HepG2 (cell line): ENCODE measurements at regions not wholly inside any gene's neighbourhood (a gene's known extent, or its start where the extent isn't known, plus 50 kb on each side); places are given as distances from the start of the nearest gene placed in this dataset.

Experiments used
- ATAC-seq: fragments of 200-7000 bp; cut with Tn5 transposase; 3 replicates; pipeline ENCODE4 v1.9.1; 2020; ENCODE audit warnings: mild to moderate bottlenecking, moderate library complexity
- BruUV-seq: library from RNA; stranded (reverse); fragments of 400-500 nt; replicated peaks from 2 replicates; lab custom pipeline; 2021; lab: Mats Ljungman, UMichigan
- CTCF ChIA-PET: fragments of 300-600 bp; formaldehyde crosslinking; extraction: SDS; loops from one replicate; lab custom pipeline; 2021; ENCODE audit warnings: low total read pairs, inconsistent platforms, low intra/inter-chr PET ratio; lab: Yijun Ruan, JAX
- POLR2A ChIA-PET: fragments of 350-600 bp; sonication (Branson Sonifier 250); formaldehyde crosslinking; loops from one replicate; lab custom pipeline; 2020; ENCODE audit warnings: antibody characterized with exemption, inconsistent platforms; lab: Yijun Ruan, JAX
- DNase-seq: peaks from one replicate; pipeline ENCODE4 v3.0.0-alpha.2; 2015; ENCODE audit warnings: low spot score
- FAIRE-seq: peaks from 3 replicates; lab custom pipeline; 2011; peaks lifted over from hg19 to GRCh38; lab: Jason Lieb, UNC
- H2AFZ ChIP-seq: one replicate; pipeline ENCODE4 v1.6.1; 2011; ENCODE audit warnings: low read length, inconsistent platforms
- H3K27ac ChIP-seq: fragments of 300-600 bp; 3 replicates; pipeline ENCODE4 v1.8.0; 2011; ENCODE audit warnings: mixed run types, mild to moderate bottlenecking, mixed read lengths, low read length, inconsistent platforms; ENCODE audit not compliant: insufficient read depth; ENCODE audit errors: extremely low read length
- H3K27me3 ChIP-seq, 2 experiments: fragments of 200-600 bp in 1 of 2; 2 replicates in 1 of 2; 3 replicates in 1 of 2; pipeline versions ENCODE4 v1.6.0 to v1.8.0; 2011; ENCODE audit warnings: low read length in 2 of 2, mild to moderate bottlenecking in 2 of 2, moderate library complexity in 2 of 2, inconsistent platforms in 1 of 2; ENCODE audit not compliant: insufficient read depth in 2 of 2, control insufficient read depth in 1 of 2
- H3K36me3 ChIP-seq, 2 experiments: fragments of 200-600 bp in 1 of 2; replicated peaks in 1 of 2; 2 replicates in 1 of 2; 3 replicates in 1 of 2; pipeline versions ENCODE4 v1.5.1 to v1.8.0; 2011; ENCODE audit warnings: low read length in 2 of 2, inconsistent platforms in 1 of 2; ENCODE audit not compliant: insufficient read depth in 2 of 2, control insufficient read depth in 1 of 2
- H3K4me1 ChIP-seq: 2 replicates; pipeline ENCODE4 v1.5.1; 2012; ENCODE audit warnings: low read length, inconsistent platforms; ENCODE audit not compliant: insufficient read depth
- H3K4me2 ChIP-seq: 2 replicates; pipeline ENCODE4 v1.6.0; 2011; ENCODE audit warnings: low read depth, low read length, inconsistent platforms
- H3K4me3 ChIP-seq, 3 experiments: fragments of 200-600 bp in 1 of 3; sonication (generic), shearing (Covaris generic) in 1 of 3; replicated peaks in 1 of 3; 2 replicates each; pipeline ENCODE4 v1.5.1; 2011 to 2016; ENCODE audit warnings: low read length in 3 of 3, inconsistent platforms in 2 of 3, low read depth in 2 of 3, mild to moderate bottlenecking in 2 of 3, control low read depth in 1 of 3, mixed read lengths in 1 of 3; ENCODE audit not compliant: insufficient read depth in 1 of 3
- H3K79me2 ChIP-seq: one replicate; pipeline ENCODE4 v1.6.1; 2011; ENCODE audit warnings: low read length, inconsistent platforms; ENCODE audit not compliant: insufficient read depth
- H3K9ac ChIP-seq: 2 replicates; pipeline ENCODE4 v1.6.0; 2011; ENCODE audit warnings: mild to moderate bottlenecking, low read depth, low read length, inconsistent platforms; ENCODE audit not compliant: insufficient read depth
- H3K9me3 ChIP-seq: 2 replicates; pipeline ENCODE4 v1.5.1; 2012; ENCODE audit warnings: mild to moderate bottlenecking, low read length
- H4K20me1 ChIP-seq: 2 replicates; pipeline ENCODE4 v1.6.0; 2011; ENCODE audit warnings: inconsistent platforms, mild to moderate bottlenecking, low read length, moderate library complexity; ENCODE audit not compliant: insufficient read depth
- ARHGAP35 ChIP-seq: sonication (generic); formaldehyde crosslinking; IDR thresholded peaks from 2 replicates; pipeline ENCODE4 v1.9.0; 2022; ENCODE audit warnings: mild to moderate bottlenecking, inconsistent platforms, moderate library complexity, missing genetic modification reagents, borderline replicate concordance
- ARNT2 ChIP-seq: sonication (generic); formaldehyde crosslinking; IDR thresholded peaks from 2 replicates; pipeline ENCODE4 v1.8.0; 2022; ENCODE audit warnings: mild to moderate bottlenecking, low read depth, missing genetic modification reagents, moderate library complexity
- DNMT1 ChIP-seq: sonication (generic); formaldehyde crosslinking; IDR thresholded peaks from 2 replicates; pipeline ENCODE4 v1.5.1; 2020; ENCODE audit warnings: mild to moderate bottlenecking, missing genetic modification reagents
- HNF4G ChIP-seq, 2 experiments: sonication (generic) in 1 of 2; formaldehyde crosslinking in 1 of 2; IDR thresholded peaks; 2 replicates each; pipeline versions ENCODE4 v1.4.0 to v1.6.1; 2011 to 2020; ENCODE audit warnings: borderline replicate concordance in 2 of 2, low read depth in 2 of 2, mild to moderate bottlenecking in 2 of 2, low read length in 1 of 2, missing genetic modification reagents in 1 of 2, moderate library complexity in 1 of 2
- IKZF5 ChIP-seq: IDR thresholded peaks from 2 replicates; pipeline ENCODE4 v1.6.1; 2018; ENCODE audit warnings: missing genetic modification reagents, mild to moderate bottlenecking, missing compliant biosample characterization
- ISX ChIP-seq: sonication (generic); formaldehyde crosslinking; conservative IDR thresholded peaks from 2 replicates; pipeline ENCODE4 v1.5.0; 2020; ENCODE audit warnings: missing genetic modification reagents
- KLF16 ChIP-seq, 2 experiments: sonication (generic) in 1 of 2; formaldehyde crosslinking in 1 of 2; IDR thresholded peaks; 2 replicates each; pipeline versions ENCODE4 v1.6.1 to v1.8.0; 2016 to 2023; ENCODE audit warnings: missing genetic modification reagents in 2 of 2, missing compliant biosample characterization in 1 of 2
- MED8 ChIP-seq: sonication (generic); formaldehyde crosslinking; IDR thresholded peaks from 2 replicates; pipeline ENCODE4 v1.8.1; 2023; ENCODE audit warnings: mild to moderate bottlenecking, missing genetic modification reagents; ENCODE audit not compliant: insufficient replicate concordance
- NFIB ChIP-seq: sonication (generic); formaldehyde crosslinking; IDR thresholded peaks from 2 replicates; pipeline ENCODE4 v1.9.0; 2021; ENCODE audit warnings: missing genetic modification reagents, mild to moderate bottlenecking, borderline replicate concordance
- SIX1 ChIP-seq: sonication (generic); formaldehyde crosslinking; IDR thresholded peaks from 2 replicates; pipeline ENCODE4 v1.4.0; 2020; ENCODE audit warnings: missing genetic modification reagents, borderline replicate concordance
- SMC3 ChIP-seq: IDR thresholded peaks from 2 replicates; pipeline ENCODE4 v1.6.1; 2011; ENCODE audit warnings: low read length, improper control_type of control experiment
- STAG1 ChIP-seq: sonication (generic); formaldehyde crosslinking; IDR thresholded peaks from 2 replicates; pipeline ENCODE4 v1.4.0; 2020; ENCODE audit warnings: missing genetic modification reagents
- TBP ChIP-seq: sonication (generic); formaldehyde crosslinking; IDR thresholded peaks from 2 replicates; pipeline ENCODE4 v1.5.0; 2020; ENCODE audit warnings: missing genetic modification reagents
- TGIF2 ChIP-seq: IDR thresholded peaks from 2 replicates; pipeline ENCODE4 v1.6.1; 2016; ENCODE audit warnings: control low read depth, missing compliant biosample characterization
- THYN1 ChIP-seq: sonication (generic); formaldehyde crosslinking; IDR thresholded peaks from 2 replicates; pipeline ENCODE4 v1.8.1; 2023; ENCODE audit warnings: low read depth, mild to moderate bottlenecking, moderate library complexity, missing genetic modification reagents, borderline replicate concordance
- ZNF296 ChIP-seq: sonication (generic); formaldehyde crosslinking; conservative IDR thresholded peaks from 2 replicates; pipeline ENCODE4 v1.5.0; 2020; ENCODE audit warnings: mild to moderate bottlenecking, missing genetic modification reagents
- ZNF451 ChIP-seq: sonication (generic); formaldehyde crosslinking; IDR thresholded peaks from 2 replicates; pipeline ENCODE4 v1.5.0; 2020; ENCODE audit warnings: mild to moderate bottlenecking, missing genetic modification reagents
- WGBS: methylation state at CpG from one replicate; pipeline ENCODE4 v1.1.6; 2017; ENCODE audit warnings: low lambda C conversion rate; 5-methylcytosine and 5-hydroxymethylcytosine counted together
- in situ Hi-C: cut with HindIII; loops from 2 replicates; pipeline ENCODE4 v1.10.0; 2017; ENCODE audit warnings: low pct_unique_long_range_greater_than_20kb; ENCODE audit not compliant: extremely low pct_ligation_motif_present
- intact Hi-C: fragments of 100-400 bp; cut with micrococcal nuclease; formaldehyde crosslinking; loops from one replicate; pipeline ENCODE4 v1.10.0; 2022; ENCODE audit not compliant: unreplicated experiment
- TF ChIP-seq, protein P1 (sequence below): sonication (generic); formaldehyde crosslinking; IDR thresholded peaks from 2 replicates; pipeline ENCODE4 v1.5.0; 2020; ENCODE audit warnings: missing genetic modification reagents, mild to moderate bottlenecking, borderline replicate concordance

GRCh38 chr10:21270976-21271375 is 254.5 kb downstream of the SKIDA1 start:
- ATAC-seq (no peak), FAIRE-seq (no peak), DNase-seq (no peak)
- intact Hi-C loops (no loop called here), in situ Hi-C loops (no loop called here)
- no peaks in the 10 kb centered on the region for H4K20me1 ChIP-seq
- CTCF ChIA-PET, result interaction anchor here (0.8 to 2.3 kb wide), 2 partner anchors 29 to 193 kb away, joined by 5 to 32 read pairs; no protein-coding TSS in a partner anchor
- H3K4me1 ChIP-seq, result no peaks in the 10 kb centered on the region
- 67% methylated on average over 3 of the region's 3 CpGs for WGBS
- no peaks in the 10 kb centered on the region for H3K9me3 ChIP-seq
- no peak overlapping the region for H3K27ac ChIP-seq
- BruUV-seq, result no TSS peak
- H3K79me2 ChIP-seq, result no peaks in the 10 kb centered on the region
- no peaks in the 10 kb centered on the region for H3K36me3 ChIP-seq
- H3K4me2 ChIP-seq, result no peak overlapping the region
- no peaks in the 10 kb centered on the region for H3K27me3 ChIP-seq
- H2AFZ ChIP-seq, result no peak overlapping the region
- POLR2A ChIA-PET, result no interaction called here
- no peak overlapping the region for H3K4me3 ChIP-seq
- no peak overlapping the region for H3K9ac ChIP-seq
- TF ChIP-seq TBP (no peak), STAG1 (no peak), ISX (CRISPR knock-in tag) (no peak), ZNF451 (CRISPR knock-in tag) (no peak), MED8 (CRISPR knock-in tag) (no peak), SIX1 (no peak), SMC3 (no peak), KLF16 (CRISPR knock-in tag; IDR thresholded peaks at IDR 0.05) (no peak), THYN1 (CRISPR knock-in tag) (no peak), NFIB (no peak), TGIF2 (CRISPR knock-in tag) (no peak), ARNT2 (CRISPR knock-in tag) (no peak), ARHGAP35 (CRISPR knock-in tag) (no peak), IKZF5 (no peak), HNF4G (IDR thresholded peaks at IDR 0.05; ENCODE audit: borderline replicate concordance, low read depth, low read length) (no peak), HNF4G (CRISPR knock-in tag; IDR thresholded peaks at IDR 0.05; ENCODE audit: borderline replicate concordance, low read depth) (no peak), ZNF296 (CRISPR knock-in tag) (no peak), DNMT1 (no peak)
- TF ChIP-seq, protein P1, sequence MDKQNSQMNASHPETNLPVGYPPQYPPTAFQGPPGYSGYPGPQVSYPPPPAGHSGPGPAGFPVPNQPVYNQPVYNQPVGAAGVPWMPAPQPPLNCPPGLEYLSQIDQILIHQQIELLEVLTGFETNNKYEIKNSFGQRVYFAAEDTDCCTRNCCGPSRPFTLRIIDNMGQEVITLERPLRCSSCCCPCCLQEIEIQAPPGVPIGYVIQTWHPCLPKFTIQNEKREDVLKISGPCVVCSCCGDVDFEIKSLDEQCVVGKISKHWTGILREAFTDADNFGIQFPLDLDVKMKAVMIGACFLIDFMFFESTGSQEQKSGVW, result no peak
